ENCODE measurements at regions not wholly inside any gene's neighbourhood (a gene's known extent, or its start where the extent isn't known, plus 50 kb on each side); places are given as distances from the start of the nearest gene placed in this dataset.

- TF ChIP-seq POLR2AphosphoS5 (IDR thresholded peaks at IDR 0.05) (no peak), POLR2A (IDR thresholded peaks at IDR 0.05) (no peak), CTCF (IDR thresholded peaks at IDR 0.05) (no peak)
Measured at GRCh38 chr16:5736209-5736930, 638.8 kb upstream of the EEF2KMT start.
